Endothelial cell of umbilical vein (primary cell): ENCODE measurements at regions not wholly inside any gene's neighbourhood (a gene's known extent, or its start where the extent isn't known, plus 50 kb on each side); places are given as distances from the start of the nearest gene placed in this dataset.

Experiments
- BruUV-seq: library from RNA; stranded (reverse); fragments of 400-500 nt; replicated peaks from 2 replicates; lab custom pipeline; 2021; lab: Mats Ljungman, UMichigan
- CTCF ChIA-PET: fragments of 300-600, 350-600 bp; sonication (Branson Sonifier 250); formaldehyde crosslinking; loops from one replicate; lab custom pipeline; 2021; ENCODE audit warnings: antibody characterized with exemption, inconsistent platforms; lab: Charles Lee
- POLR2A ChIA-PET: fragments of 300-600, 350-600 bp; sonication (Branson Sonifier 250); formaldehyde crosslinking; loops from one replicate; lab custom pipeline; 2021; ENCODE audit warnings: antibody characterized with exemption, inconsistent platforms; lab: Charles Lee
- DNase-seq: peaks from one replicate; pipeline ENCODE4 v3.0.0-alpha.2; 2011; ENCODE audit warnings: low read depth, low spot score
- FAIRE-seq: peaks from 2 replicates; lab custom pipeline; 2011; peaks lifted over from hg19 to GRCh38; lab: Jason Lieb, UNC
- H2AFZ ChIP-seq: 2 replicates; pipeline ENCODE4 v1.6.0; 2012; ENCODE audit warnings: low read depth, low read length, control low read depth, inconsistent platforms
- H3K27ac ChIP-seq: 2 replicates; pipeline ENCODE4 v1.5.1; 2011; ENCODE audit warnings: low read depth, mild to moderate bottlenecking, control low read depth, low read length, moderate library complexity; ENCODE audit not compliant: insufficient read depth
- H3K27me3 ChIP-seq, 2 experiments: 2 replicates each; pipeline versions ENCODE4 v1.6.0 to v1.6.1; 2011; ENCODE audit warnings: low read length in 2 of 2, mixed read lengths in 1 of 2; ENCODE audit not compliant: control insufficient read depth in 2 of 2, insufficient read depth in 2 of 2
- H3K36me3 ChIP-seq, 2 experiments: 2 replicates in 1 of 2; 3 replicates in 1 of 2; pipeline ENCODE4 v1.5.1; 2011; ENCODE audit warnings: low read length in 2 of 2, mild to moderate bottlenecking in 1 of 2, moderate library complexity in 1 of 2; ENCODE audit not compliant: control insufficient read depth in 2 of 2, insufficient read depth in 2 of 2; ENCODE audit errors: extremely low read depth in 1 of 2
- H3K4me1 ChIP-seq: 3 replicates; pipeline ENCODE4 v1.5.1; 2011; ENCODE audit warnings: mild to moderate bottlenecking, low read length; ENCODE audit not compliant: control insufficient read depth, insufficient read depth; ENCODE audit errors: extremely low read depth
- H3K4me2 ChIP-seq: 2 replicates; pipeline ENCODE4 v1.6.1; 2011; ENCODE audit warnings: low read length, control low read depth, mixed read lengths; ENCODE audit not compliant: insufficient read depth
- H3K4me3 ChIP-seq, 3 experiments: fragments of 200-600 bp in 1 of 3; sonication (generic), shearing (Covaris generic) in 1 of 3; replicated peaks in 1 of 3; 2 replicates each; pipeline ENCODE4 v1.5.1; 2011 to 2016; ENCODE audit warnings: control low read depth in 3 of 3, low read length in 3 of 3, mild to moderate bottlenecking in 2 of 3, inconsistent platforms in 1 of 3, low read depth in 1 of 3, moderate library complexity in 1 of 3; ENCODE audit not compliant: insufficient read depth in 1 of 3
- H3K79me2 ChIP-seq: 2 replicates; pipeline ENCODE4 v1.6.0; 2012; ENCODE audit warnings: low read length, inconsistent platforms; ENCODE audit not compliant: control insufficient read depth, insufficient read depth
- H3K9ac ChIP-seq: replicated peaks from 2 replicates; pipeline ENCODE3; 2011; ENCODE audit warnings: low read length, control low read depth; ENCODE audit not compliant: insufficient read depth; ENCODE audit errors: extremely low read depth
- H3K9me1 ChIP-seq: replicated peaks from 3 replicates; pipeline ENCODE4 v1.6.0; 2011; ENCODE audit warnings: mild to moderate bottlenecking, low read length; ENCODE audit not compliant: control insufficient read depth, insufficient read depth; ENCODE audit errors: extremely low read depth
- H3K9me3 ChIP-seq: replicated peaks from 2 replicates; pipeline ENCODE4 v1.5.1; 2012; ENCODE audit warnings: low read length, inconsistent platforms; ENCODE audit not compliant: control insufficient read depth, insufficient read depth
- H4K20me1 ChIP-seq: replicated peaks from 2 replicates; pipeline ENCODE3; 2011; ENCODE audit warnings: mild to moderate bottlenecking, low read length; ENCODE audit not compliant: control insufficient read depth, insufficient read depth; ENCODE audit errors: extremely low read depth
- CTCF ChIP-seq, 2 donors: IDR thresholded peaks; 1 replicate in 1 of 2; 2 replicates in 1 of 2; pipeline ENCODE4 v1.5.1; 2011; ENCODE audit warnings: low read length in 2 of 2, mild to moderate bottlenecking in 2 of 2, moderate library complexity in 2 of 2, control low read depth in 1 of 2, inconsistent platforms in 1 of 2, low read depth in 1 of 2; ENCODE audit not compliant: insufficient read depth in 1 of 2; ENCODE audit errors: extremely low read depth in 1 of 2
- EZH2 ChIP-seq: IDR thresholded peaks from 2 replicates; pipeline ENCODE4 v1.6.1; 2012; ENCODE audit warnings: borderline replicate concordance, low read depth, mild to moderate bottlenecking, moderate library complexity, low read length, inconsistent platforms; ENCODE audit not compliant: severe bottlenecking
- FOS ChIP-seq: IDR thresholded peaks from 2 replicates; pipeline ENCODE4 v1.6.1; 2011; ENCODE audit warnings: mild to moderate bottlenecking, low read length, moderate library complexity, borderline replicate concordance; ENCODE audit not compliant: insufficient read depth
- GATA2 ChIP-seq: IDR thresholded peaks from 2 replicates; pipeline ENCODE4 v1.7.0; 2011; ENCODE audit warnings: low read depth, mild to moderate bottlenecking, moderate library complexity, mixed read lengths, low read length; ENCODE audit not compliant: insufficient read length, insufficient read depth
- JUN ChIP-seq: IDR thresholded peaks from 2 replicates; pipeline ENCODE4 v1.6.1; 2011; ENCODE audit warnings: borderline replicate concordance, low read depth; ENCODE audit not compliant: insufficient read length, insufficient read depth
- MAX ChIP-seq: IDR thresholded peaks from 2 replicates; pipeline ENCODE4 v1.6.1; 2011; ENCODE audit not compliant: insufficient read depth, insufficient read length
- MYC ChIP-seq: IDR thresholded peaks from one replicate; pipeline ENCODE4 v1.6.1; 2011; ENCODE audit warnings: mild to moderate bottlenecking, low read depth, low read length
- POLR2A ChIP-seq: IDR thresholded peaks from 2 replicates; pipeline ENCODE4 v1.6.1; 2012; ENCODE audit warnings: low read depth, mild to moderate bottlenecking, control low read depth, low read length
- POLR2AphosphoS5 ChIP-seq: IDR thresholded peaks from 2 replicates; pipeline ENCODE4 v1.6.1; 2012; ENCODE audit warnings: low read depth, mild to moderate bottlenecking, control low read depth, low read length, moderate library complexity; ENCODE audit not compliant: insufficient read depth
- dilution Hi-C: fragments of 300-500 bp; cut with MboI; formaldehyde crosslinking; loops from one replicate; pipeline ENCODE4 v1.15.0; 2019; ENCODE audit warnings: low sequenced_read_pairs; ENCODE audit not compliant: extremely low pct_ligation_motif_present
- intact Hi-C: fragments of 100-400 bp; cut with micrococcal nuclease; formaldehyde crosslinking; loops from one replicate; pipeline ENCODE4 v1.10.0; 2022

- Histone ChIP-seq H2AFZ (no peak overlapping the region), H3K36me3 (no peaks in the 10 kb centered on the region), H3K4me2 (no peak overlapping the region), H3K9ac (no peak overlapping the region), H3K27me3 (no peaks in the 10 kb centered on the region), H3K4me3 (no peak overlapping the region), H3K4me1 (peaks cover 22% of the 10 kb centered on the region), H3K9me3 (no peaks in the 10 kb centered on the region), H4K20me1 (no peaks in the 10 kb centered on the region), H3K9me1 (no peaks in the 10 kb centered on the region), H3K27ac (no peak overlapping the region), H3K79me2 (no peaks in the 10 kb centered on the region)
- no peak for TF ChIP-seq FOS
- TF ChIP-seq GATA2, result no peak
- no peak for TF ChIP-seq JUN
- no peak for TF ChIP-seq CTCF (IDR thresholded peaks at IDR 0.05; ENCODE audit: extremely low read depth in 1 of 2, insufficient read depth in 1 of 2, low read depth in 1 of 2, low read length in 2 of 2)
- TF ChIP-seq MYC, result no peak
- TF ChIP-seq MAX, result no peak
- TF ChIP-seq EZH2, result no peak
- TF ChIP-seq POLR2AphosphoS5, result no peak
- TF ChIP-seq POLR2A, result no peak
- no peak for FAIRE-seq
- intact Hi-C loops, result no loop called here
- dilution Hi-C loops, result no loop called here
- CTCF ChIA-PET, result no interaction called here
- POLR2A ChIA-PET, result no interaction called here
- no TSS peak for BruUV-seq
- no peak for DNase-seq
Measured at GRCh38 chr10:65323802-65324201, 1602.0 kb upstream of the LRRTM3 start.
